CD4-positive, alpha-beta T cell (primary cell): ENCODE measurements at regions not wholly inside any gene's neighbourhood (a gene's known extent, or its start where the extent isn't known, plus 50 kb on each side); places are given as distances from the start of the nearest gene placed in this dataset.

Experiments
- ATAC-seq: fragments of 200-7000 bp; cut with Tn5 transposase; one replicate; pipeline ENCODE4 v1.10.0; 2022; ENCODE audit warnings: mild to moderate bottlenecking; ENCODE audit not compliant: poor library complexity
- CTCF ChIA-PET: fragments of 350-600 bp; sonication (Branson Sonifier 250); formaldehyde crosslinking; loops from one replicate; lab custom pipeline; 2021; ENCODE audit warnings: antibody characterized with exemption, inconsistent platforms; lab: Charles Lee
- POLR2A ChIA-PET: fragments of 350-600 bp; sonication (Branson Sonifier 250); formaldehyde crosslinking; loops from one replicate; lab custom pipeline; 2021; ENCODE audit warnings: antibody characterized with exemption, inconsistent platforms; lab: Charles Lee
- DNase-seq, 14 experiments: peaks; one replicate each; pipeline ENCODE4 v3.0.0-alpha.2; 2013 to 2020; ENCODE audit warnings: mixed read lengths in 2 of 14
- H3K27ac ChIP-seq, 2 donors: one replicate each; pipeline versions ENCODE4 v1.5.1 to v1.7.0; 2013; ENCODE audit warnings: low read length in 2 of 2, low read depth in 1 of 2, mild to moderate bottlenecking in 1 of 2
- H3K27me3 ChIP-seq, 2 experiments: 1 replicate in 1 of 2; 2 replicates in 1 of 2; pipeline versions ENCODE4 v1.6.1 to v1.7.0; 2013; ENCODE audit warnings: low read length in 2 of 2, control low read depth in 1 of 2, mild to moderate bottlenecking in 1 of 2, moderate library complexity in 1 of 2; ENCODE audit not compliant: insufficient read depth in 2 of 2, control insufficient read depth in 1 of 2
- H3K36me3 ChIP-seq: one replicate; pipeline ENCODE4 v1.6.1; 2013; ENCODE audit warnings: low read length, control low read depth; ENCODE audit not compliant: insufficient read depth
- H3K4me1 ChIP-seq: one replicate; pipeline ENCODE4 v1.6.1; 2013; ENCODE audit warnings: low read length, control low read depth; ENCODE audit not compliant: insufficient read depth
- H3K4me3 ChIP-seq: one replicate; pipeline ENCODE4 v1.5.1; 2013; ENCODE audit warnings: mild to moderate bottlenecking, low read length, moderate library complexity
- H3K9me3 ChIP-seq, 2 experiments: 1 replicate in 1 of 2; 2 replicates in 1 of 2; pipeline versions ENCODE4 v1.6.1 to v1.7.0; 2013; ENCODE audit warnings: low read length in 2 of 2, mild to moderate bottlenecking in 2 of 2, control low read depth in 1 of 2, moderate library complexity in 1 of 2; ENCODE audit not compliant: control insufficient read depth in 1 of 2, insufficient read depth in 1 of 2
- H3K27ac Mint-ChIP-seq: one replicate; pipeline ENCODE4 v1.8.0; 2020; ENCODE audit warnings: mixed read lengths
- H3K27me3 Mint-ChIP-seq: one replicate; pipeline ENCODE4 v1.8.0; 2021; ENCODE audit warnings: mixed read lengths
- H3K36me3 Mint-ChIP-seq: one replicate; pipeline ENCODE4 v1.8.0; 2021; ENCODE audit warnings: low read depth, mixed read lengths
- H3K4me1 Mint-ChIP-seq: one replicate; pipeline ENCODE4 v1.8.0; 2021; ENCODE audit warnings: low read depth, mixed read lengths
- H3K4me3 Mint-ChIP-seq: one replicate; pipeline ENCODE4 v1.8.0; 2020; ENCODE audit warnings: mild to moderate bottlenecking, mixed read lengths
- H3K9me3 Mint-ChIP-seq: one replicate; pipeline ENCODE4 v1.8.0; 2020; ENCODE audit warnings: mixed read lengths
- intact Hi-C, 2 experiments: fragments of 100-400 bp; cut with DNase I in 1 of 2; cut with micrococcal nuclease in 1 of 2; formaldehyde crosslinking; loops; one replicate each; pipeline versions ENCODE4 v1.15.1 to v1.9.0; 2023 to 2025; cut with DNase I, micrococcal nuclease
- TF ChIP-seq, protein P1 (sequence below): fragments of 200-600 bp; IDR thresholded peaks from one replicate; pipeline ENCODE4 v1.8.0; 2022; ENCODE audit warnings: antibody characterized with exemption, mild to moderate bottlenecking

DNA sequence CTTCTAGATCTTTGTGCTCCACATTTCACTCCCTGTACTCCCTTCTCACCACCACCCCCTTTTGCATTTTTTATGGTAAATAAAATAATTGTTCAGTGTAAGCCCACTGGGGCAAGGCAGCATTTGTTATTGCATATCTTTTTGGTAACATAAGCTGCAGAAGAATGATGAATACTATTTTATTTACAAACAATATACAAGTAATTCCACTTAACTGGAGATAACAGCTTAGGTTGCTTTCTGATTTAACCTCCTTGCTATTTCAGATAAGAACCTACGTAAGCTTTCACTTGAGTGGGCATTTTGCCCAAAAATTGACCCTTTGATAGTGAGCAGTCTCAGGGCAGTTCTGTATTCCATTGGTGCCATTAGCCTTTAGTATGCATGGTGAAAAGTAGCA lies 417.9 kb downstream of the SH3GL2 start:
- ChIA-PET POLR2A (no interaction called here), CTCF (no interaction called here)
- H3K27me3 Mint-ChIP-seq, result no peaks in the 10 kb centered on the region
- H3K9me3 Mint-ChIP-seq, result peaks cover 3% of the 10 kb centered on the region
- ATAC-seq (no peak), DNase-seq (no peak)
- H3K4me3 Mint-ChIP-seq, result no peak overlapping the region
- no peaks in the 10 kb centered on the region for H3K36me3 ChIP-seq
- H3K36me3 Mint-ChIP-seq, result no peaks in the 10 kb centered on the region
- no peaks in the 10 kb centered on the region for H3K4me1 ChIP-seq
- no peaks in the 10 kb centered on the region for H3K27me3 ChIP-seq
- no peaks in the 10 kb centered on the region for H3K9me3 ChIP-seq
- intact Hi-C loops, result no loop called here
- H3K4me1 Mint-ChIP-seq, result no peaks in the 10 kb centered on the region
- no peak overlapping the region for H3K4me3 ChIP-seq
- H3K27ac Mint-ChIP-seq, result no peak overlapping the region
- no peak overlapping the region for H3K27ac ChIP-seq
- TF ChIP-seq, protein P1, sequence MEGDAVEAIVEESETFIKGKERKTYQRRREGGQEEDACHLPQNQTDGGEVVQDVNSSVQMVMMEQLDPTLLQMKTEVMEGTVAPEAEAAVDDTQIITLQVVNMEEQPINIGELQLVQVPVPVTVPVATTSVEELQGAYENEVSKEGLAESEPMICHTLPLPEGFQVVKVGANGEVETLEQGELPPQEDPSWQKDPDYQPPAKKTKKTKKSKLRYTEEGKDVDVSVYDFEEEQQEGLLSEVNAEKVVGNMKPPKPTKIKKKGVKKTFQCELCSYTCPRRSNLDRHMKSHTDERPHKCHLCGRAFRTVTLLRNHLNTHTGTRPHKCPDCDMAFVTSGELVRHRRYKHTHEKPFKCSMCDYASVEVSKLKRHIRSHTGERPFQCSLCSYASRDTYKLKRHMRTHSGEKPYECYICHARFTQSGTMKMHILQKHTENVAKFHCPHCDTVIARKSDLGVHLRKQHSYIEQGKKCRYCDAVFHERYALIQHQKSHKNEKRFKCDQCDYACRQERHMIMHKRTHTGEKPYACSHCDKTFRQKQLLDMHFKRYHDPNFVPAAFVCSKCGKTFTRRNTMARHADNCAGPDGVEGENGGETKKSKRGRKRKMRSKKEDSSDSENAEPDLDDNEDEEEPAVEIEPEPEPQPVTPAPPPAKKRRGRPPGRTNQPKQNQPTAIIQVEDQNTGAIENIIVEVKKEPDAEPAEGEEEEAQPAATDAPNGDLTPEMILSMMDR, result no peak

DNA sequence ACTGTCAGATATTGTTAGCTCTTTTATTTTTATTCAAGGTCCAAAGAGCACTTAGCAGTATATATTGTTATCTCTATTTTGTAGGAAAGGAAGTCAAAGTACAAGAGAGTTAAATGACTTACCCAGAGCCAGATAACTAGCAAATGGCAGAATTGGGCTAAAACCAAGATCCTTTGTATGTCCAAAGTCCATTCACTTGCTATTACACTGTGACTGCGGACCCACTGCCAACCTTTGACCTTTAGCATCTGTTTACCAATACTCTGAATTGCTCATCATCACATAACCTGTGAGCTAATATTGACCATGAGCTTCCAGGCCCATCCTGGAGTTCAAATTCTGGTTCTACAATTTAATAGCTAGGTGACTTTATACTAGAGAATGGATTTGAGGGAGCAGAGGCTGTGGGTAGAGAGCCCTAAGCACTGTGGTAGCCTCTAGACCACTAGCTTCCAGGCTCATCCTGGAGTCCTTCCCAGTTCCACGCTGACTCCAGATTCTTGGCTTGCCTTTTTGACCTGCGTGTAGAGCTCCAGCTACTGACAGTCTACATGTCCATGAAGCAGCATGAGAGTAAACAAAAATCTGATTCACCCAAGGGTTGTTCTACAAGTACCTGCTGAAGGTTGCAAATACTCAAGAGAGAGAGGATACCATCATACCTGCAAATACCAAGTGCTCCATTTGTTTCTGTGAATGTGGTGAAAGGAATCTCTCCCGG lies 424.0 kb downstream of the SH3GL2 start:
- H3K36me3 ChIP-seq, result no peaks in the 10 kb centered on the region
- CTCF ChIA-PET, result no interaction called here
- ATAC-seq (no peak), DNase-seq (no peak)
- H3K36me3 Mint-ChIP-seq, result no peaks in the 10 kb centered on the region
- no peaks in the 10 kb centered on the region for H3K4me1 ChIP-seq
- intact Hi-C loops, result no loop called here
- H3K4me3 ChIP-seq, result no peak overlapping the region
- no peaks in the 10 kb centered on the region for H3K27me3 ChIP-seq
- TF ChIP-seq, protein P1, result no peak
- no peaks in the 10 kb centered on the region for H3K9me3 ChIP-seq
- H3K4me1 Mint-ChIP-seq, result no peaks in the 10 kb centered on the region
- POLR2A ChIA-PET, result no interaction called here
- H3K27ac Mint-ChIP-seq, result no peak overlapping the region
- no peak overlapping the region for H3K27ac ChIP-seq
- no peak overlapping the region for H3K4me3 Mint-ChIP-seq
- H3K9me3 Mint-ChIP-seq, result no peaks in the 10 kb centered on the region
- H3K27me3 Mint-ChIP-seq, result no peaks in the 10 kb centered on the region

DNA sequence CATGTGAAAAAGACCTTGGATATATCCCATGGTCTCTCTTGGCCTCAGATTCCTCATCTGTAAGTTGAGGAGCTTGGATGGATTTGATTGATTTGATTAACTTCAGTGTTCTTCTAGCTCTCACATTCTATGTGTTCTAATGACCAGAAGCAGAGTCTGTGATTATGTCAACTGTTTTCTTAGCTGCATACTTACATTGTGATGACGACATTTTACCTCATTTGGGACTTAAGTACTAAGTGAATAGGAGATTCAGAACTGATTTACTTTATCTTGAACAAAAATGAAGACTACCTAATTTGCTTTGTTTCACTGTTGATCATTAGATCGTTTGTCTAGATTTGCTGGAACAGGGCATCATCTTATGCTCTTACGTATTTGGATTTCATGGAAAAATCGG lies 427.7 kb downstream of the SH3GL2 start:
- no peak overlapping the region for H3K27ac Mint-ChIP-seq
- no peaks in the 10 kb centered on the region for H3K9me3 ChIP-seq
- no peaks in the 10 kb centered on the region for H3K4me1 Mint-ChIP-seq
- no peaks in the 10 kb centered on the region for H3K36me3 ChIP-seq
- H3K4me3 Mint-ChIP-seq, result no peak overlapping the region
- no peaks in the 10 kb centered on the region for H3K36me3 Mint-ChIP-seq
- ATAC-seq, result no peak
- H3K27ac ChIP-seq, result no peak overlapping the region
- DNase-seq, result no peak
- no peaks in the 10 kb centered on the region for H3K4me1 ChIP-seq
- TF ChIP-seq, protein P1, result no peak
- no peaks in the 10 kb centered on the region for H3K9me3 Mint-ChIP-seq
- no peak overlapping the region for H3K4me3 ChIP-seq
- POLR2A ChIA-PET, result no interaction called here
- CTCF ChIA-PET, result no interaction called here
- intact Hi-C loops, result no loop called here
- H3K27me3 ChIP-seq, result no peaks in the 10 kb centered on the region
- H3K27me3 Mint-ChIP-seq, result no peaks in the 10 kb centered on the region
